PFSK-1 (cell line): ENCODE measurements at regions not wholly inside any gene's neighbourhood (a gene's known extent, or its start where the extent isn't known, plus 50 kb on each side); places are given as distances from the start of the nearest gene placed in this dataset.

Source experiments
- FOXP2 ChIP-seq: optimal IDR thresholded peaks from 2 replicates; pipeline ENCODE3; 2011; ENCODE audit warnings: borderline replicate concordance, control low read depth, inconsistent platforms; ENCODE audit not compliant: insufficient read depth; ENCODE audit errors: extremely low read length, extremely low read depth
- POLR2AphosphoS5 ChIP-seq: IDR thresholded peaks from 2 replicates; pipeline ENCODE4 v1.6.1; 2012; ENCODE audit warnings: low read depth, mild to moderate bottlenecking, control low read depth, low read length, moderate library complexity
- REST ChIP-seq, 2 experiments: IDR thresholded peaks; 2 replicates each; pipeline versions ENCODE4 v1.6.1 to v1.8.0; 2011 to 2012; ENCODE audit warnings: low read depth in 2 of 2, low read length in 2 of 2, control low read depth in 1 of 2, inconsistent platforms in 1 of 2, mild to moderate bottlenecking in 1 of 2, moderate library complexity in 1 of 2; ENCODE audit not compliant: insufficient read depth in 1 of 2
- SIN3A ChIP-seq: IDR thresholded peaks from 2 replicates; pipeline ENCODE4 v1.6.1; 2012; ENCODE audit warnings: mild to moderate bottlenecking, low read length, moderate library complexity, borderline replicate concordance; ENCODE audit not compliant: insufficient read depth
- TAF1 ChIP-seq: IDR thresholded peaks from 2 replicates; pipeline ENCODE4 v1.6.1; 2012; ENCODE audit warnings: low read length, control low read depth, borderline replicate concordance; ENCODE audit not compliant: insufficient read depth

DNA sequence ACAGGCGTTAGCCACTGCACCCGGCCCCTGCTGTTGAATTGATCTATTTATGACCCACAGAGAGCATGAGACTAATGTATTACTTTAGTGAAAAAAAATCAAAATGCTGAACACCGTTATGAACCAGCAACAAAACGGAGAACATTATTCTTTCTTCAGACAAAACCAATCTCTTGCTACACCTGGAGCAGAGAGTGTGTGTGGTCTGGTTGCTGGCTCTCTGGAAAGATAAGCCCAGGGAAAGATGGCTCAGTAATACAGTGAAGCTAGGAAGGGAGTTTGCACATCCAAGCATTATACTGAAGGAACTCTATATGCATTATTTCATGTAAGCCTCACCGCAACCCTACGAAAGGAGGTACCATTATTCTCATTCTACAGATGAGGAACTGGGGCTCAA, 117.0 kb downstream of the GLUL start:
- no peak for TF ChIP-seq FOXP2
- TF ChIP-seq POLR2AphosphoS5, result no peak
- TF ChIP-seq TAF1, result no peak
- TF ChIP-seq SIN3A, result no peak
- no peak for TF ChIP-seq REST (IDR thresholded peaks at IDR 0.05; ENCODE audit: insufficient read depth in 1 of 2, low read depth in 2 of 2, low read length in 2 of 2)

DNA sequence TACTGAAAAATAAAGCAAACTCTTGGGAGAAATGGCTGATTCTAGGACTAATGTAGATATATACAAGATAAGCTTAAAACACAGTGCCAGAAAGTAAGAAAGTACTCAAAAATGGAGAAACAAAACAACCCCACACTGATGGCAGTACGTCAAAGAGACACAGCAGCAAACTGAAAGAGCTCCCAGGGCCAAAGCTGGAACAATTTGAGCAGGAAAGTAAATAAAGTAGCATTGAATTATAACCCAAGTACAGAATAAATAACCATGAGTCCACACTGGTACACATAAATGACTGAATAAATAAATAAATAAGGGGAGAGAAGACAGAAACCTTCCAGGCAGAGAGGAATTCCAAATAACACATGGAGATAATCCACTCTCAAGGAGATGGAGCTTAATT, 120.9 kb downstream of the GLUL start:
- TF ChIP-seq REST (IDR thresholded peaks at IDR 0.05; ENCODE audit: insufficient read depth in 1 of 2, low read depth in 2 of 2, low read length in 2 of 2) (no peak), FOXP2 (no peak), POLR2AphosphoS5 (no peak), TAF1 (no peak), SIN3A (no peak)

- TF ChIP-seq REST (IDR thresholded peaks at IDR 0.05; ENCODE audit: insufficient read depth in 1 of 2, low read depth in 2 of 2, low read length in 2 of 2) (no peak), TAF1 (no peak), SIN3A (no peak), POLR2AphosphoS5 (no peak), FOXP2 (no peak)
These were observed 122.5 kb downstream of the GLUL start for GRCh38 chr1:182269097-182269496.

GRCh38 chr1:182268669-182269068, 122.9 kb downstream of the GLUL start:
- TF ChIP-seq POLR2AphosphoS5, result no peak
- TF ChIP-seq TAF1, result no peak
- TF ChIP-seq SIN3A, result no peak
- TF ChIP-seq FOXP2, result no peak
- no peak for TF ChIP-seq REST (IDR thresholded peaks at IDR 0.05; ENCODE audit: insufficient read depth in 1 of 2, low read depth in 2 of 2, low read length in 2 of 2)

GRCh38 chr1:182264185-182264584, 127.4 kb downstream of the GLUL start:
- TF ChIP-seq POLR2AphosphoS5, result no peak
- no peak for TF ChIP-seq SIN3A
- TF ChIP-seq FOXP2, result no peak
- TF ChIP-seq TAF1, result no peak
- TF ChIP-seq REST (IDR thresholded peaks at IDR 0.05; ENCODE audit: insufficient read depth in 1 of 2, low read depth in 2 of 2, low read length in 2 of 2), result no peak
